Keratinocyte (primary cell): ENCODE measurements at regions not wholly inside any gene's neighbourhood (a gene's known extent, or its start where the extent isn't known, plus 50 kb on each side); places are given as distances from the start of the nearest gene placed in this dataset.

Experiments used
- CTCF ChIP-seq, 3 experiments: IDR thresholded peaks in 1 of 3; conservative IDR thresholded peaks in 1 of 3; optimal IDR thresholded peaks in 1 of 3; 2 replicates in 2 of 3; 3 replicates in 1 of 3; pipeline versions ENCODE3 to v1.5.1; 2011; ENCODE audit warnings: low read length in 3 of 3, mild to moderate bottlenecking in 3 of 3, moderate library complexity in 2 of 3, control low read depth in 1 of 3, inconsistent platforms in 1 of 3; ENCODE audit not compliant: insufficient read depth in 2 of 3; ENCODE audit errors: extremely low read depth in 1 of 3
- EZH2 ChIP-seq: IDR thresholded peaks from one replicate; pipeline ENCODE4 v1.6.1; 2012; ENCODE audit warnings: inconsistent platforms, mild to moderate bottlenecking, low read length, moderate library complexity

GRCh38 chrX:94655180-94655579, 981.2 kb downstream of the FAM133A start:
- TF ChIP-seq EZH2 (no peak), CTCF (optimal IDR thresholded peaks at IDR 0.05 in 1 of 3, IDR thresholded peaks at IDR 0.05 in 1 of 3, conservative IDR thresholded peaks at IDR 0.05 in 1 of 3; ENCODE audit: extremely low read depth in 1 of 3, insufficient read depth in 2 of 3, low read length in 3 of 3) (no peak)
